ENCODE measurements at regions not wholly inside any gene's neighbourhood (a gene's known extent, or its start where the extent isn't known, plus 50 kb on each side); places are given as distances from the start of the nearest gene placed in this dataset.

DNA sequence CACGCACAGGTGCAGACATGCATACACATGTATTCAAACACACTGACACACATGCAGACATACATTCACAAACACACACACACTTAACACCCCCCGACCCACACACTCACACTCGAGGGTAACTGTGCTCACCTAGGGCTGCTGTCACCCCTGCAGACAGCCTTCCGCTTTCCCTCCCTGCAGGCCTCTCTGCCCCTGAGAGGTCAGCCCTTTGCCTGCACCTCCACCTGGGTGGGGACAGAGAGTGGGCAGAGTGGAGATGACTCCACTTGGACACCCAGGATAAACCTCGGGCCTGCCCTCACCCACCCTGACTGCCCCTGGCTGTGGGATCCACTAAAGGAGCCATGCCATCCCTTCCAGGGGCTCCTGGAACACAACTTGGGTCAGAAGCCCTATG is 264.3 kb downstream of the PTPRU start:
- 86 to 100% methylated on average over 2 to 5 of the region's 5 CpGs for WGBS, 2 experiments (ENCODE audit: insufficient coverage in 1 of 2, insufficient read length in 1 of 2)
- peaks cover 3% of the 10 kb centered on the region for H3K4me1 ChIP-seq (ENCODE audit: control insufficient read depth, insufficient read depth, low read length)
- H3K27ac ChIP-seq (ENCODE audit: low read depth, low read length) = no peak overlapping the region
- Mint-ChIP-seq H3K27ac (no peak overlapping the region), H3K4me3 (no peak overlapping the region), H3K27me3 (ENCODE audit: insufficient read depth) (peaks cover 11% of the 10 kb centered on the region), H3K4me1 (peaks cover 14% of the 10 kb centered on the region), H3K9me3 (peaks cover 15% of the 10 kb centered on the region), H3K36me3 (ENCODE audit: low read depth) (no peaks in the 10 kb centered on the region)
- DNase-seq = no peak
- TF ChIP-seq, protein P1, sequence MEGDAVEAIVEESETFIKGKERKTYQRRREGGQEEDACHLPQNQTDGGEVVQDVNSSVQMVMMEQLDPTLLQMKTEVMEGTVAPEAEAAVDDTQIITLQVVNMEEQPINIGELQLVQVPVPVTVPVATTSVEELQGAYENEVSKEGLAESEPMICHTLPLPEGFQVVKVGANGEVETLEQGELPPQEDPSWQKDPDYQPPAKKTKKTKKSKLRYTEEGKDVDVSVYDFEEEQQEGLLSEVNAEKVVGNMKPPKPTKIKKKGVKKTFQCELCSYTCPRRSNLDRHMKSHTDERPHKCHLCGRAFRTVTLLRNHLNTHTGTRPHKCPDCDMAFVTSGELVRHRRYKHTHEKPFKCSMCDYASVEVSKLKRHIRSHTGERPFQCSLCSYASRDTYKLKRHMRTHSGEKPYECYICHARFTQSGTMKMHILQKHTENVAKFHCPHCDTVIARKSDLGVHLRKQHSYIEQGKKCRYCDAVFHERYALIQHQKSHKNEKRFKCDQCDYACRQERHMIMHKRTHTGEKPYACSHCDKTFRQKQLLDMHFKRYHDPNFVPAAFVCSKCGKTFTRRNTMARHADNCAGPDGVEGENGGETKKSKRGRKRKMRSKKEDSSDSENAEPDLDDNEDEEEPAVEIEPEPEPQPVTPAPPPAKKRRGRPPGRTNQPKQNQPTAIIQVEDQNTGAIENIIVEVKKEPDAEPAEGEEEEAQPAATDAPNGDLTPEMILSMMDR (conservative IDR thresholded peaks at IDR 0.05) = no peak
- H3K9me3 ChIP-seq (ENCODE audit: control insufficient read depth, low read length) = peaks cover 11% of the 10 kb centered on the region
- H3K27me3 ChIP-seq (ENCODE audit: control insufficient read depth, insufficient read depth, low read length, poor library complexity, severe bottlenecking) = no peaks in the 10 kb centered on the region
- no peak overlapping the region for H3K4me3 ChIP-seq (ENCODE audit: low read length)
- no peaks in the 10 kb centered on the region for H3K36me3 ChIP-seq (ENCODE audit: control insufficient read depth, insufficient read depth, low read length)
- H3K9ac ChIP-seq (ENCODE audit: extremely low read depth, low read length, poor library complexity, severe bottlenecking) = no peak overlapping the region

DNA sequence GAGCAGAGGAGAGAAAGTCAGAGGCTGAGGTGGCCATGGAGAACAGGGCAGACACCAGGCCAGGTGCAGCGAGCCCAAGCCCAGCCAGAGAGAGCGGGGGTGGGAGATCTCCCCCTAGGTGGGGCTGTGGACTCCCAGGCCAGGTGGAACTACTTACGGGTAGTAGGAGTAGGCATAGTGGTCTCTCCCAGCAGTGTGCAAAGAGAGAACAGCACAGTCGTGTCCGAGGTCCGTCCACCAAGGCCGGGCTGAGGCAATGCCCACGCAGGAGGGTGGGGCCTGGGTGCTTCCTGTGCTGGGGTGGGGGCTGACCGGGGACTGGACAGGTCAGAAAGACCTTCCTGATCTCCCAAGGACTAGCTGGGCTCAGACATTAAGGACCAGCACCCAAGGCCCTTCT is 263.7 kb downstream of the PTPRU start:
- H3K4me3 Mint-ChIP-seq = no peak overlapping the region
- TF ChIP-seq, protein P1 (conservative IDR thresholded peaks at IDR 0.05) = no peak
- no peak overlapping the region for H3K27ac ChIP-seq (ENCODE audit: low read depth, low read length)
- peaks cover 14% of the 10 kb centered on the region for H3K4me1 Mint-ChIP-seq
- H3K4me1 ChIP-seq (ENCODE audit: control insufficient read depth, insufficient read depth, low read length) = peaks cover 3% of the 10 kb centered on the region
- H3K36me3 Mint-ChIP-seq (ENCODE audit: low read depth) = no peaks in the 10 kb centered on the region
- no peak overlapping the region for H3K9ac ChIP-seq (ENCODE audit: extremely low read depth, low read length, poor library complexity, severe bottlenecking)
- no peak for DNase-seq
- peaks cover 16% of the 10 kb centered on the region for H3K9me3 ChIP-seq (ENCODE audit: control insufficient read depth, low read length)
- H3K4me3 ChIP-seq (ENCODE audit: low read length) = no peak overlapping the region
- no peaks in the 10 kb centered on the region for H3K27me3 ChIP-seq (ENCODE audit: control insufficient read depth, insufficient read depth, low read length, poor library complexity, severe bottlenecking)
- H3K27ac Mint-ChIP-seq = no peak overlapping the region
- WGBS, 2 experiments (ENCODE audit: insufficient coverage in 1 of 2, insufficient read length in 1 of 2) = 92 to 97% methylated on average over 8 to 9 of the region's 9 CpGs
- peaks cover 18% of the 10 kb centered on the region for H3K9me3 Mint-ChIP-seq
- H3K36me3 ChIP-seq (ENCODE audit: control insufficient read depth, insufficient read depth, low read length) = no peaks in the 10 kb centered on the region
- peaks cover 11% of the 10 kb centered on the region for H3K27me3 Mint-ChIP-seq (ENCODE audit: insufficient read depth)

- Histone ChIP-seq H3K9me3 (ENCODE audit: control insufficient read depth, low read length) (peaks cover 25% of the 10 kb centered on the region), H3K9ac (ENCODE audit: extremely low read depth, low read length, poor library complexity, severe bottlenecking) (no peak overlapping the region), H3K36me3 (ENCODE audit: control insufficient read depth, insufficient read depth, low read length) (no peaks in the 10 kb centered on the region), H3K4me3 (ENCODE audit: low read length) (no peak overlapping the region), H3K27me3 (ENCODE audit: control insufficient read depth, insufficient read depth, low read length, poor library complexity, severe bottlenecking) (no peaks in the 10 kb centered on the region), H3K27ac (ENCODE audit: low read depth, low read length) (no peak overlapping the region), H3K4me1 (ENCODE audit: control insufficient read depth, insufficient read depth, low read length) (peaks cover 3% of the 10 kb centered on the region)
- H3K4me3 Mint-ChIP-seq = no peak overlapping the region
- H3K4me1 Mint-ChIP-seq = peaks cover 13% of the 10 kb centered on the region
- WGBS, 2 experiments (ENCODE audit: insufficient coverage in 1 of 2, insufficient read length in 1 of 2) = 86 to 91% methylated on average over 6 to 9 of the region's 9 CpGs
- TF ChIP-seq, protein P1 (conservative IDR thresholded peaks at IDR 0.05) = no peak
- no peak overlapping the region for H3K27ac Mint-ChIP-seq
- peaks cover 25% of the 10 kb centered on the region for H3K9me3 Mint-ChIP-seq
- peaks cover 12% of the 10 kb centered on the region for H3K27me3 Mint-ChIP-seq (ENCODE audit: insufficient read depth)
- DNase-seq = no peak
- H3K36me3 Mint-ChIP-seq (ENCODE audit: low read depth) = no peaks in the 10 kb centered on the region
Measured at GRCh38 chr1:29499104-29499650, 262.9 kb downstream of the PTPRU start.

Data from endodermal cell (in vitro differentiated cells).